HCT116 (cell line): ENCODE measurements at regions not wholly inside any gene's neighbourhood (a gene's known extent, or its start where the extent isn't known, plus 50 kb on each side); places are given as distances from the start of the nearest gene placed in this dataset.

Experiments
- ATAC-seq: fragments of 200-7000 bp; cut with Tn5 transposase; 2 replicates; pipeline ENCODE4 v1.9.1; 2020; ENCODE audit warnings: mild to moderate bottlenecking, moderate library complexity
- BruUV-seq: library from RNA; stranded (reverse); fragments of 400-500 nt; replicated peaks from 2 replicates; lab custom pipeline; 2021; lab: Mats Ljungman, UMichigan
- CTCF ChIA-PET: fragments of 300-600 bp; sonication (Branson Sonifier 250); formaldehyde crosslinking; loops from one replicate; lab custom pipeline; 2021; ENCODE audit warnings: antibody characterized with exemption; lab: Charles Lee
- POLR2A ChIA-PET: fragments of 300-600, 350-600 bp; sonication (Branson Sonifier 250); formaldehyde crosslinking; loops from one replicate; lab custom pipeline; 2021; ENCODE audit warnings: antibody characterized with exemption; lab: Charles Lee
- RAD21 ChIA-PET, 2 experiments: fragments of 300-600 bp; sonication (Branson Sonifier 250); formaldehyde crosslinking; loops; one replicate each; lab custom pipeline; 2023; ENCODE audit warnings: low total read pairs in 2 of 2; ENCODE audit not compliant: uncharacterized antibody in 2 of 2, unreplicated experiment in 2 of 2, low non-redundant PET in 1 of 2; lab: Charles Lee
- DNase-seq: peaks from one replicate; pipeline ENCODE4 v3.0.0-alpha.2; 2010; ENCODE audit warnings: low read depth, low spot score
- H2AFZ ChIP-seq: fragments of 200-600 bp; shearing (Covaris generic), sonication (generic); 2 replicates; pipeline ENCODE4 v1.6.1; 2017; ENCODE audit warnings: low read depth, mixed run types, mixed read lengths, antibody characterized with exemption, low read length; ENCODE audit not compliant: poor library complexity, severe bottlenecking
- H3K27ac ChIP-seq: 2 replicates; pipeline ENCODE4 v1.5.1; 2012; ENCODE audit warnings: low read depth, low read length
- H3K27me3 ChIP-seq: fragments of 200-600 bp; sonication (generic); 2 replicates; pipeline ENCODE4 v1.6.1; 2016; ENCODE audit warnings: mixed run types, low read length, mixed read lengths; ENCODE audit not compliant: insufficient read depth
- H3K36me3 ChIP-seq, 2 experiments: fragments of 200-500 bp in 1 of 2; fragments of 200-600 bp in 1 of 2; sonication (Bioruptor generic) in 1 of 2; sonication (generic) in 1 of 2; 2 replicates each; pipeline versions ENCODE4 v1.5.1 to v1.6.1; 2014 to 2016; ENCODE audit warnings: low read length in 2 of 2, inconsistent platforms in 1 of 2, mixed read lengths in 1 of 2, mixed run types in 1 of 2; ENCODE audit not compliant: insufficient read depth in 2 of 2, control insufficient read depth in 1 of 2
- H3K4me1 ChIP-seq, 2 experiments: fragments of 200-600 bp in 1 of 2; sonication (generic) in 1 of 2; 2 replicates each; pipeline versions ENCODE4 v1.5.1 to v1.6.1; 2012 to 2017; ENCODE audit warnings: low read length in 2 of 2, inconsistent platforms in 1 of 2, mild to moderate bottlenecking in 1 of 2, mixed read lengths in 1 of 2, mixed run types in 1 of 2, moderate library complexity in 1 of 2; ENCODE audit not compliant: insufficient read depth in 2 of 2, control insufficient read depth in 1 of 2
- H3K4me2 ChIP-seq: fragments of 200-600 bp; sonication (generic); 2 replicates; pipeline ENCODE4 v1.6.1; 2017; ENCODE audit warnings: mixed run types, low read length, mixed read lengths
- H3K4me3 ChIP-seq, 2 experiments: fragments of 200-600 bp in 1 of 2; sonication (generic) in 1 of 2; replicated peaks in 1 of 2; 2 replicates each; pipeline ENCODE4 v1.5.1; 2011 to 2016; ENCODE audit warnings: low read length in 2 of 2, control low read depth in 1 of 2, low read depth in 1 of 2, mild to moderate bottlenecking in 1 of 2, mixed read lengths in 1 of 2, mixed run types in 1 of 2
- H3K79me2 ChIP-seq: fragments of 200-600 bp; sonication (generic); 2 replicates; pipeline ENCODE4 v1.6.1; 2017; ENCODE audit warnings: mild to moderate bottlenecking, mixed run types, low read length, moderate library complexity, mixed read lengths; ENCODE audit not compliant: insufficient read depth
- H3K9ac ChIP-seq: fragments of 200-600 bp; sonication (generic); 2 replicates; pipeline ENCODE4 v1.6.1; 2016; ENCODE audit warnings: low read length, mixed read lengths
- H3K9me2 ChIP-seq: fragments of 200-600 bp; sonication (generic), shearing (Covaris generic); 2 replicates; pipeline ENCODE4 v1.6.1; 2017; ENCODE audit warnings: mixed run types, mild to moderate bottlenecking, moderate library complexity; ENCODE audit not compliant: insufficient read depth
- H3K9me3 ChIP-seq, 2 experiments: fragments of 200-500 bp in 1 of 2; fragments of 200-600 bp in 1 of 2; sonication (Bioruptor generic) in 1 of 2; sonication (generic) in 1 of 2; 2 replicates each; pipeline ENCODE4 v1.6.1; 2014 to 2017; ENCODE audit warnings: low read length in 2 of 2, mixed read lengths in 2 of 2, inconsistent platforms in 1 of 2, low read depth in 1 of 2, mild to moderate bottlenecking in 1 of 2, mixed run types in 1 of 2, moderate library complexity in 1 of 2; ENCODE audit not compliant: control insufficient read depth in 1 of 2, insufficient read depth in 1 of 2
- H4K20me1 ChIP-seq: fragments of 200-600 bp; sonication (generic), shearing (Covaris generic); 2 replicates; pipeline ENCODE4 v1.6.1; 2017; ENCODE audit warnings: mixed run types, mild to moderate bottlenecking, moderate library complexity; ENCODE audit not compliant: insufficient read depth
- ATF3 ChIP-seq: IDR thresholded peaks from 2 replicates; pipeline ENCODE4 v1.6.1; 2012
- CBX3 ChIP-seq: IDR thresholded peaks from 2 replicates; pipeline ENCODE4 v1.6.1; 2012; ENCODE audit warnings: low read depth
- CTCF ChIP-seq, 3 experiments: fragments of 200-600 bp in 1 of 3; sonication (generic) in 1 of 3; IDR thresholded peaks in 2 of 3; conservative IDR thresholded peaks in 1 of 3; 2 replicates each; pipeline ENCODE4 v1.5.1; 2012 to 2017; ENCODE audit warnings: low read depth in 2 of 3, low read length in 2 of 3, antibody characterized with exemption in 1 of 3, borderline replicate concordance in 1 of 3, control low read depth in 1 of 3, mild to moderate bottlenecking in 1 of 3, mixed read lengths in 1 of 3, mixed run types in 1 of 3, moderate library complexity in 1 of 3; ENCODE audit not compliant: insufficient read depth in 1 of 3
- EGR1 ChIP-seq: IDR thresholded peaks from 2 replicates; pipeline ENCODE4 v1.6.1; 2012; ENCODE audit warnings: low read depth
- ELF1 ChIP-seq: IDR thresholded peaks from 2 replicates; pipeline ENCODE4 v1.6.1; 2012; ENCODE audit warnings: low read depth, borderline replicate concordance
- EZH2phosphoT487 ChIP-seq: fragments of 200-600 bp; IDR thresholded peaks from 2 replicates; pipeline ENCODE4 v1.6.1; 2018; ENCODE audit warnings: antibody characterized with exemption, borderline replicate concordance
- JUND ChIP-seq: IDR thresholded peaks from 2 replicates; pipeline ENCODE4 v1.6.1; 2012
- MAX ChIP-seq: IDR thresholded peaks from 2 replicates; pipeline ENCODE4 v1.6.1; 2012
- POLR2AphosphoS5 ChIP-seq: IDR thresholded peaks from 2 replicates; pipeline ENCODE4 v1.6.1; 2011; ENCODE audit warnings: mild to moderate bottlenecking, low read depth, low read length, moderate library complexity
- REST ChIP-seq: IDR thresholded peaks from 2 replicates; pipeline ENCODE4 v1.6.1; 2012; ENCODE audit warnings: low read depth
- SIN3A ChIP-seq: IDR thresholded peaks from 2 replicates; pipeline ENCODE4 v1.6.1; 2012; ENCODE audit warnings: low read depth
- SP1 ChIP-seq: IDR thresholded peaks from 2 replicates; pipeline ENCODE4 v1.6.1; 2012; ENCODE audit warnings: low read depth
- SRF ChIP-seq: IDR thresholded peaks from 2 replicates; pipeline ENCODE4 v1.6.1; 2012; ENCODE audit warnings: low read depth
- TCF7L2 ChIP-seq: IDR thresholded peaks from 2 replicates; pipeline ENCODE4 v1.7.0; 2011; ENCODE audit warnings: borderline replicate concordance, inconsistent platforms; ENCODE audit not compliant: insufficient read depth, insufficient read length; ENCODE audit errors: extremely low read depth
- ZBTB33 ChIP-seq: IDR thresholded peaks from 2 replicates; pipeline ENCODE4 v1.6.1; 2011; ENCODE audit warnings: mild to moderate bottlenecking, low read length, moderate library complexity; ENCODE audit not compliant: insufficient replicate concordance; ENCODE audit errors: extremely low read depth
- ZNF274 ChIP-seq: fragments of 200-500 bp; sonication (Bioruptor generic); IDR thresholded peaks from 2 replicates; pipeline ENCODE4 v1.6.1; 2014; ENCODE audit warnings: mild to moderate bottlenecking, low read depth, low read length, inconsistent platforms
- intact Hi-C: fragments of 100-400 bp; cut with micrococcal nuclease; formaldehyde crosslinking; loops from 2 replicates; pipeline ENCODE4 v1.10.0; 2022

- no peak overlapping the region for H3K4me3 ChIP-seq
- no TSS peak for BruUV-seq
- POLR2A ChIA-PET = no interaction called here
- TF ChIP-seq JUND (no peak), EZH2phosphoT487 (no peak), CBX3 (no peak), ZNF274 (no peak), ZBTB33 (no peak), SIN3A (no peak), SP1 (no peak), ELF1 (no peak), EGR1 (no peak), MAX (no peak), POLR2AphosphoS5 (no peak), CTCF (IDR thresholded peaks at IDR 0.05 in 2 of 3, conservative IDR thresholded peaks at IDR 0.05 in 1 of 3; ENCODE audit: borderline replicate concordance in 1 of 3, insufficient read depth in 1 of 3, low read depth in 2 of 3, low read length in 2 of 3) (no peak), ATF3 (no peak), TCF7L2 (no peak), REST (no peak), SRF (no peak)
- TF ChIP-seq, all 23 proteins: peak for 0
- no peak for ATAC-seq
- Histone ChIP-seq H3K4me2 (no peak overlapping the region), H3K27me3 (no peaks in the 10 kb centered on the region), H3K27ac (no peak overlapping the region), H3K9ac (no peak overlapping the region), H4K20me1 (no peaks in the 10 kb centered on the region), H3K9me2 (no peaks in the 10 kb centered on the region), H3K36me3 (no peaks in the 10 kb centered on the region), H3K9me3 (no peaks in the 10 kb centered on the region), H3K79me2 (no peaks in the 10 kb centered on the region), H2AFZ (no peak overlapping the region), H3K4me1 (no peaks in the 10 kb centered on the region)
- RAD21 ChIA-PET = no interaction called here
- no peak for DNase-seq
- intact Hi-C loops = no loop called here
- CTCF ChIA-PET = no interaction called here
Measured at GRCh38 chr2:53584986-53585385, 182.6 kb upstream of the CHAC2 start.
